K562 (cell line): ENCODE measurements at regions not wholly inside any gene's neighbourhood (a gene's known extent, or its start where the extent isn't known, plus 50 kb on each side); places are given as distances from the start of the nearest gene placed in this dataset.

Experiments used
- ATAC-seq: fragments of 200-7000 bp; cut with Tn5 transposase; 3 replicates; pipeline ENCODE4 v1.9.1; 2020; ENCODE audit warnings: moderate library complexity
- BruUV-seq: library from RNA; stranded (reverse); fragments of 400-500 nt; replicated peaks from 2 replicates; lab custom pipeline; 2021; lab: Mats Ljungman, UMichigan
- CTCF ChIA-PET: fragments of 300-600 bp; formaldehyde crosslinking; extraction: SDS; loops from one replicate; lab custom pipeline; 2021; ENCODE audit warnings: low intra/inter-chr PET ratio; lab: Yijun Ruan, JAX
- POLR2A ChIA-PET: fragments of 300-600, 350-650 bp; sonication (Branson Sonifier 250); formaldehyde crosslinking; extraction: SDS; loops from one replicate; lab custom pipeline; 2021; ENCODE audit warnings: antibody characterized with exemption, inconsistent platforms; lab: Yijun Ruan, JAX
- DNase-seq, 4 experiments: peaks; one replicate each; pipeline versions ENCODE4 v3.0.0 to v3.0.0-alpha.2; 2011 to 2018; ENCODE audit warnings: low spot score in 3 of 4, mixed read lengths in 3 of 4; ENCODE audit errors: extremely low read depth in 1 of 4
- FAIRE-seq: peaks from 2 replicates; lab custom pipeline; 2011; peaks lifted over from hg19 to GRCh38; lab: Jason Lieb, UNC
- H2AFZ ChIP-seq: 2 replicates; pipeline ENCODE4 v1.6.0; 2011; ENCODE audit warnings: low read depth, low read length, control low read depth, inconsistent platforms
- H3K27ac ChIP-seq: fragments of 200-600 bp; 3 replicates; pipeline ENCODE4 v1.8.0; 2011; ENCODE audit warnings: low read depth, mild to moderate bottlenecking, control low read depth, inconsistent platforms, low read length, moderate library complexity, mixed read lengths; ENCODE audit errors: extremely low read depth
- H3K27me3 ChIP-seq, 2 experiments: fragments of 300-600 bp in 1 of 2; 2 replicates in 1 of 2; 3 replicates in 1 of 2; pipeline versions ENCODE4 v1.6.0 to v1.8.0; 2011; ENCODE audit warnings: inconsistent platforms in 2 of 2, low read length in 2 of 2, mild to moderate bottlenecking in 1 of 2, mixed read lengths in 1 of 2, moderate library complexity in 1 of 2; ENCODE audit not compliant: control insufficient read depth in 2 of 2, insufficient read depth in 2 of 2
- H3K36me3 ChIP-seq: fragments of 300-600 bp; 3 replicates; pipeline ENCODE4 v1.8.0; 2011; ENCODE audit warnings: mild to moderate bottlenecking, low read length, inconsistent platforms; ENCODE audit not compliant: control insufficient read depth, insufficient read depth
- H3K4me1 ChIP-seq, 2 experiments: fragments of 200-600 bp in 1 of 2; replicated peaks in 1 of 2; 2 replicates in 1 of 2; 3 replicates in 1 of 2; pipeline versions ENCODE4 v1.5.1 to v1.8.0; 2011; ENCODE audit warnings: inconsistent platforms in 2 of 2, low read length in 2 of 2, mild to moderate bottlenecking in 1 of 2, mixed read lengths in 1 of 2, moderate library complexity in 1 of 2; ENCODE audit not compliant: control insufficient read depth in 2 of 2, insufficient read depth in 2 of 2
- H3K4me2 ChIP-seq: 2 replicates; pipeline ENCODE4 v1.6.1; 2011; ENCODE audit warnings: low read length, control low read depth, inconsistent platforms, mixed read lengths; ENCODE audit not compliant: insufficient read depth
- H3K4me3 ChIP-seq: fragments of 200-600 bp; sonication (generic), shearing (Covaris generic); 2 replicates; pipeline ENCODE4 v1.5.1; 2016; ENCODE audit warnings: control low read depth, inconsistent platforms
- H3K79me2 ChIP-seq: fragments of 200-600 bp; 3 replicates; pipeline ENCODE4 v1.8.0; 2011; ENCODE audit warnings: low read length, inconsistent platforms; ENCODE audit not compliant: control insufficient read depth, insufficient read depth
- H3K9ac ChIP-seq, 2 experiments: 2 replicates each; pipeline versions ENCODE4 v1.6.0 to v1.6.1; 2011; ENCODE audit warnings: low read depth in 2 of 2, low read length in 2 of 2, control low read depth in 1 of 2, inconsistent platforms in 1 of 2, mild to moderate bottlenecking in 1 of 2, mixed read lengths in 1 of 2; ENCODE audit not compliant: insufficient read depth in 1 of 2
- H3K9me1 ChIP-seq: one replicate; pipeline ENCODE4 v1.6.0; 2011; ENCODE audit warnings: inconsistent platforms, mild to moderate bottlenecking, low read length, moderate library complexity; ENCODE audit not compliant: control insufficient read depth, insufficient read depth
- H3K9me3 ChIP-seq: replicated peaks from 2 replicates; pipeline ENCODE4 v1.5.1; 2011; ENCODE audit warnings: low read depth, low read length, inconsistent platforms; ENCODE audit not compliant: control insufficient read depth, insufficient read depth
- H4K20me1 ChIP-seq: replicated peaks from 2 replicates; pipeline ENCODE4 v1.6.1; 2011; ENCODE audit warnings: low read length, inconsistent platforms, mixed read lengths; ENCODE audit not compliant: control insufficient read depth, insufficient read depth
- ARID3A ChIP-seq: IDR thresholded peaks from 2 replicates; pipeline ENCODE4 v1.6.1; 2012; ENCODE audit warnings: low read depth, low read length, improper control_type of control experiment, borderline replicate concordance
- C11orf30 ChIP-seq: fragments of 450-650 bp; IDR thresholded peaks from 2 replicates; pipeline ENCODE4 v1.6.1; 2016; ENCODE audit warnings: low read depth, mild to moderate bottlenecking
- FUS ChIP-seq: fragments of 200-400 bp; formaldehyde crosslinking; optimal IDR thresholded peaks from 2 replicates; pipeline ENCODE3; 2017; ENCODE audit warnings: low read depth, low read length
- GATAD2B ChIP-seq: fragments of 450-650 bp; IDR thresholded peaks from 2 replicates; pipeline ENCODE4 v1.6.1; 2017; ENCODE audit warnings: mild to moderate bottlenecking, borderline replicate concordance
- MAFF ChIP-seq: IDR thresholded peaks from 2 replicates; pipeline ENCODE4 v1.6.1; 2012; ENCODE audit warnings: low read length, improper control_type of control experiment
- MAFG ChIP-seq: fragments of 450-650 bp; conservative IDR thresholded peaks from 2 replicates; pipeline ENCODE4 v1.6.1; 2016; ENCODE audit warnings: missing genetic modification characterization, missing compliant biosample characterization
- MAFK ChIP-seq: IDR thresholded peaks from 2 replicates; pipeline ENCODE4 v1.6.1; 2011; ENCODE audit warnings: low read length, improper control_type of control experiment
- ZNF316 ChIP-seq: fragments of 450-650 bp; IDR thresholded peaks from 2 replicates; pipeline ENCODE4 v1.6.1; 2016
- in situ Hi-C: fragments of 300-500 bp; cut with MboI; formaldehyde crosslinking; loops from 4 replicates; pipeline ENCODE4 v1.15.0; 2018; ENCODE audit warnings: inconsistent platforms, mixed read lengths
- intact Hi-C: fragments of 100-400 bp; cut with micrococcal nuclease; formaldehyde crosslinking; loops from 2 replicates; pipeline ENCODE4 v1.14.2; 2022

GRCh38 chr5:112006721-112007120 is 249.7 kb upstream of the NREP start:
- no peaks in the 10 kb centered on the region for H4K20me1 ChIP-seq
- H3K27ac ChIP-seq = no peak overlapping the region
- TF ChIP-seq FUS = no peak
- in situ Hi-C loops = no loop called here
- ChIA-PET POLR2A (no interaction called here), CTCF (no interaction called here)
- no peak overlapping the region for H3K4me3 ChIP-seq
- no peaks in the 10 kb centered on the region for H3K9me1 ChIP-seq
- H3K36me3 ChIP-seq = no peaks in the 10 kb centered on the region
- no peak for FAIRE-seq
- BruUV-seq = no TSS peak
- no peak for DNase-seq
- no peak for ATAC-seq
- H3K4me1 ChIP-seq = no peaks in the 10 kb centered on the region
- intact Hi-C loops = no loop called here
- H3K9me3 ChIP-seq = no peaks in the 10 kb centered on the region
- H3K9ac ChIP-seq = no peak overlapping the region
- H3K27me3 ChIP-seq = no peaks in the 10 kb centered on the region
- no peaks in the 10 kb centered on the region for H3K79me2 ChIP-seq
- no peak overlapping the region for H2AFZ ChIP-seq
- no peak overlapping the region for H3K4me2 ChIP-seq

GRCh38 chr5:112005623-112005930 is 248.6 kb upstream of the NREP start:
- ChIA-PET POLR2A (no interaction called here), CTCF (no interaction called here)
- H3K9ac ChIP-seq = no peak overlapping the region
- no peak overlapping the region for H3K4me3 ChIP-seq
- in situ Hi-C loops (no loop called here), intact Hi-C loops (no loop called here)
- no peak for FAIRE-seq
- H3K4me2 ChIP-seq = no peak overlapping the region
- BruUV-seq = no TSS peak
- no peaks in the 10 kb centered on the region for H4K20me1 ChIP-seq
- H3K9me1 ChIP-seq = no peaks in the 10 kb centered on the region
- TF ChIP-seq ZNF316 = peak; percentile 29; the same call in 1 of the 2 replicates
- TF ChIP-seq GATAD2B = no peak
- TF ChIP-seq MAFK = peak; percentile 42; the same call in 1 of the 2 replicates
- TF ChIP-seq MAFG = 0 out of 2 replicates have a peak, but pooled peaks have one; percentile 31
- peak; percentile 29; the same call in 1 of the 2 replicates for TF ChIP-seq C11orf30
- no peak for TF ChIP-seq ARID3A
- peak; percentile 62 for TF ChIP-seq MAFF
- ATAC-seq = no peak
- H3K9me3 ChIP-seq = 0 out of 2 replicates have a peak, but pooled peaks cover 2% of the 10 kb centered on the region
- H3K27ac ChIP-seq = no peak overlapping the region
- no peaks in the 10 kb centered on the region for H3K4me1 ChIP-seq
- H3K79me2 ChIP-seq = no peaks in the 10 kb centered on the region
- H3K36me3 ChIP-seq = no peaks in the 10 kb centered on the region
- no peaks in the 10 kb centered on the region for H3K27me3 ChIP-seq
- no peak for DNase-seq
- no peak overlapping the region for H2AFZ ChIP-seq
